ENCODE measurements at regions not wholly inside any gene's neighbourhood (a gene's known extent, or its start where the extent isn't known, plus 50 kb on each side); places are given as distances from the start of the nearest gene placed in this dataset.
A peak's percentile ranks its signal among the peaks of the same experiment; 100 is the strongest.

- no peak overlapping the region for H3K27ac ChIP-seq (ENCODE audit: low read depth in 1 of 2, low read length in 1 of 2)
- no peak overlapping the region for H3K4me3 ChIP-seq (ENCODE audit: low read length in 2 of 2)
- no peaks in the 10 kb centered on the region for H3K4me1 ChIP-seq (ENCODE audit: control insufficient read depth in 2 of 2, insufficient read depth in 2 of 2, low read length in 2 of 2)
- no peaks in the 10 kb centered on the region for H3K27me3 ChIP-seq (ENCODE audit: control insufficient read depth in 2 of 2, insufficient read depth in 1 of 2, low read length in 1 of 2)
- H3K36me3 ChIP-seq (ENCODE audit: control insufficient read depth in 2 of 2, insufficient read depth in 2 of 2, low read length in 1 of 2): no peaks in the 10 kb centered on the region
- WGBS: 77% methylated on average over 3 of the region's 3 CpGs
- no peak for DNase-seq (ENCODE audit: low read depth in 6 of 9, low spot score in 9 of 9)
- H3K9me3 ChIP-seq (ENCODE audit: control insufficient read depth in 2 of 2, insufficient read depth in 1 of 2, low read length in 1 of 2): no peaks in the 10 kb centered on the region
Measured at GRCh38 chr1:164310166-164310565, 248.8 kb upstream of the PBX1 start.

GRCh38 chr1:164311377-164311776, 247.6 kb upstream of the PBX1 start:
- WGBS: 71% methylated on average over 5 of the region's 5 CpGs
- no peak overlapping the region for H3K4me3 ChIP-seq (ENCODE audit: low read length in 2 of 2)
- no peak for DNase-seq (ENCODE audit: low read depth in 6 of 9, low spot score in 9 of 9)
- no peaks in the 10 kb centered on the region for H3K36me3 ChIP-seq (ENCODE audit: control insufficient read depth in 2 of 2, insufficient read depth in 2 of 2, low read length in 1 of 2)
- H3K9me3 ChIP-seq (ENCODE audit: control insufficient read depth in 2 of 2, insufficient read depth in 1 of 2, low read length in 1 of 2): no peaks in the 10 kb centered on the region
- no peaks in the 10 kb centered on the region for H3K27me3 ChIP-seq (ENCODE audit: control insufficient read depth in 2 of 2, insufficient read depth in 1 of 2, low read length in 1 of 2)
- H3K4me1 ChIP-seq (ENCODE audit: control insufficient read depth in 2 of 2, insufficient read depth in 2 of 2, low read length in 2 of 2): no peaks in the 10 kb centered on the region
- no peak overlapping the region for H3K27ac ChIP-seq (ENCODE audit: low read depth in 1 of 2, low read length in 1 of 2)

GRCh38 chr1:164320790-164321731, 237.9 kb upstream of the PBX1 start:
- H3K4me1 ChIP-seq (ENCODE audit: control insufficient read depth in 2 of 2, insufficient read depth in 2 of 2, low read length in 2 of 2): no peaks in the 10 kb centered on the region
- peaks cover 0 to 5% of the 10 kb centered on the region in 2 donors for H3K27me3 ChIP-seq (ENCODE audit: control insufficient read depth in 2 of 2, insufficient read depth in 1 of 2, low read length in 1 of 2)
- no peak for DNase-seq (ENCODE audit: low read depth in 6 of 9, low spot score in 9 of 9)
- no peak overlapping the region for H3K27ac ChIP-seq (ENCODE audit: low read depth in 1 of 2, low read length in 1 of 2)
- no peaks in the 10 kb centered on the region for H3K36me3 ChIP-seq (ENCODE audit: control insufficient read depth in 2 of 2, insufficient read depth in 2 of 2, low read length in 1 of 2)
- 9% methylated on average over 56 of the region's 56 CpGs for WGBS
- H3K4me3 ChIP-seq (ENCODE audit: low read length in 2 of 2): peak overlapping the region in 1 of 2 donors; percentile 19
- H3K9me3 ChIP-seq (ENCODE audit: control insufficient read depth in 2 of 2, insufficient read depth in 1 of 2, low read length in 1 of 2): no peaks in the 10 kb centered on the region

GRCh38 chr1:164325786-164326185, 233.2 kb upstream of the PBX1 start:
- Histone ChIP-seq H3K9me3 (ENCODE audit: control insufficient read depth in 2 of 2, insufficient read depth in 1 of 2, low read length in 1 of 2) (no peaks in the 10 kb centered on the region), H3K4me3 (ENCODE audit: low read length in 2 of 2) (no peak overlapping the region), H3K4me1 (ENCODE audit: control insufficient read depth in 2 of 2, insufficient read depth in 2 of 2, low read length in 2 of 2) (no peaks in the 10 kb centered on the region), H3K27me3 (ENCODE audit: control insufficient read depth in 2 of 2, insufficient read depth in 1 of 2, low read length in 1 of 2) (peaks cover 0 to 4% of the 10 kb centered on the region in 2 donors), H3K36me3 (ENCODE audit: control insufficient read depth in 2 of 2, insufficient read depth in 2 of 2, low read length in 1 of 2) (no peaks in the 10 kb centered on the region), H3K27ac (ENCODE audit: low read depth in 1 of 2, low read length in 1 of 2) (no peak overlapping the region)
- no peak for DNase-seq (ENCODE audit: low read depth in 6 of 9, low spot score in 9 of 9)
- 93% methylated on average over 6 of the region's 6 CpGs for WGBS

- no peaks in the 10 kb centered on the region for H3K27me3 ChIP-seq (ENCODE audit: control insufficient read depth in 2 of 2, insufficient read depth in 1 of 2, low read length in 1 of 2)
- H3K36me3 ChIP-seq (ENCODE audit: control insufficient read depth in 2 of 2, insufficient read depth in 2 of 2, low read length in 1 of 2): no peaks in the 10 kb centered on the region
- H3K4me3 ChIP-seq (ENCODE audit: low read length in 2 of 2): no peak overlapping the region
- 91% methylated on average over 5 of the region's 5 CpGs for WGBS
- DNase-seq (ENCODE audit: low read depth in 6 of 9, low spot score in 9 of 9): no peak
- no peaks in the 10 kb centered on the region for H3K9me3 ChIP-seq (ENCODE audit: control insufficient read depth in 2 of 2, insufficient read depth in 1 of 2, low read length in 1 of 2)
- H3K4me1 ChIP-seq (ENCODE audit: control insufficient read depth in 2 of 2, insufficient read depth in 2 of 2, low read length in 2 of 2): no peaks in the 10 kb centered on the region
- no peak overlapping the region for H3K27ac ChIP-seq (ENCODE audit: low read depth in 1 of 2, low read length in 1 of 2)
Measured at GRCh38 chr1:164333387-164333786, 225.6 kb upstream of the PBX1 start.

GRCh38 chr1:164337394-164337793, 221.6 kb upstream of the PBX1 start:
- WGBS: 92% methylated on average over 2 of the region's 2 CpGs
- Histone ChIP-seq H3K27ac (ENCODE audit: low read depth in 1 of 2, low read length in 1 of 2) (no peak overlapping the region), H3K36me3 (ENCODE audit: control insufficient read depth in 2 of 2, insufficient read depth in 2 of 2, low read length in 1 of 2) (no peaks in the 10 kb centered on the region), H3K4me1 (ENCODE audit: control insufficient read depth in 2 of 2, insufficient read depth in 2 of 2, low read length in 2 of 2) (no peaks in the 10 kb centered on the region), H3K4me3 (ENCODE audit: low read length in 2 of 2) (no peak overlapping the region), H3K27me3 (ENCODE audit: control insufficient read depth in 2 of 2, insufficient read depth in 1 of 2, low read length in 1 of 2) (no peaks in the 10 kb centered on the region), H3K9me3 (ENCODE audit: control insufficient read depth in 2 of 2, insufficient read depth in 1 of 2, low read length in 1 of 2) (peaks cover 0 to 9% of the 10 kb centered on the region in 2 donors)
- no peak for DNase-seq (ENCODE audit: low read depth in 6 of 9, low spot score in 9 of 9)

GRCh38 chr1:164337885-164338284, 221.1 kb upstream of the PBX1 start:
- H3K4me3 ChIP-seq (ENCODE audit: low read length in 2 of 2): no peak overlapping the region
- H3K9me3 ChIP-seq (ENCODE audit: control insufficient read depth in 2 of 2, insufficient read depth in 1 of 2, low read length in 1 of 2): peaks cover 1 to 10% of the 10 kb centered on the region in 2 donors
- no peak for DNase-seq (ENCODE audit: low read depth in 6 of 9, low spot score in 9 of 9)
- WGBS: 87% methylated on average over 1 of the region's 1 CpG
- no peak overlapping the region for H3K27ac ChIP-seq (ENCODE audit: low read depth in 1 of 2, low read length in 1 of 2)
- H3K36me3 ChIP-seq (ENCODE audit: control insufficient read depth in 2 of 2, insufficient read depth in 2 of 2, low read length in 1 of 2): no peaks in the 10 kb centered on the region
- H3K4me1 ChIP-seq (ENCODE audit: control insufficient read depth in 2 of 2, insufficient read depth in 2 of 2, low read length in 2 of 2): no peaks in the 10 kb centered on the region
- no peaks in the 10 kb centered on the region for H3K27me3 ChIP-seq (ENCODE audit: control insufficient read depth in 2 of 2, insufficient read depth in 1 of 2, low read length in 1 of 2)

- no peak overlapping the region for H3K27ac ChIP-seq (ENCODE audit: low read depth in 1 of 2, low read length in 1 of 2)
- peaks cover 1 to 10% of the 10 kb centered on the region in 2 donors for H3K9me3 ChIP-seq (ENCODE audit: control insufficient read depth in 2 of 2, insufficient read depth in 1 of 2, low read length in 1 of 2)
- no peaks in the 10 kb centered on the region for H3K27me3 ChIP-seq (ENCODE audit: control insufficient read depth in 2 of 2, insufficient read depth in 1 of 2, low read length in 1 of 2)
- WGBS: 87% methylated on average over 2 of the region's 2 CpGs
- no peak overlapping the region for H3K4me3 ChIP-seq (ENCODE audit: low read length in 2 of 2)
- no peaks in the 10 kb centered on the region for H3K36me3 ChIP-seq (ENCODE audit: control insufficient read depth in 2 of 2, insufficient read depth in 2 of 2, low read length in 1 of 2)
- no peak for DNase-seq (ENCODE audit: low read depth in 6 of 9, low spot score in 9 of 9)
- H3K4me1 ChIP-seq (ENCODE audit: control insufficient read depth in 2 of 2, insufficient read depth in 2 of 2, low read length in 2 of 2): no peaks in the 10 kb centered on the region
Measured at GRCh38 chr1:164343189-164343588, 215.8 kb upstream of the PBX1 start.

- H3K9me3 ChIP-seq (ENCODE audit: control insufficient read depth in 2 of 2, insufficient read depth in 1 of 2, low read length in 1 of 2): no peaks in the 10 kb centered on the region
- no peaks in the 10 kb centered on the region for H3K27me3 ChIP-seq (ENCODE audit: control insufficient read depth in 2 of 2, insufficient read depth in 1 of 2, low read length in 1 of 2)
- no peak overlapping the region for H3K4me3 ChIP-seq (ENCODE audit: low read length in 2 of 2)
- WGBS: 95% methylated on average over 2 of the region's 2 CpGs
- H3K36me3 ChIP-seq (ENCODE audit: control insufficient read depth in 2 of 2, insufficient read depth in 2 of 2, low read length in 1 of 2): no peaks in the 10 kb centered on the region
- no peak for DNase-seq (ENCODE audit: low read depth in 6 of 9, low spot score in 9 of 9)
- H3K27ac ChIP-seq (ENCODE audit: low read depth in 1 of 2, low read length in 1 of 2): no peak overlapping the region
- no peaks in the 10 kb centered on the region for H3K4me1 ChIP-seq (ENCODE audit: control insufficient read depth in 2 of 2, insufficient read depth in 2 of 2, low read length in 2 of 2)
Measured at GRCh38 chr1:164347980-164348379, 211.0 kb upstream of the PBX1 start.

Data from thymus (tissue), 11 donors.